GM20000 (cell line): ENCODE measurements at regions not wholly inside any gene's neighbourhood (a gene's known extent, or its start where the extent isn't known, plus 50 kb on each side); places are given as distances from the start of the nearest gene placed in this dataset.

Experiments
- DNase-seq: peaks from one replicate; pipeline ENCODE4 v3.0.0; 2012; ENCODE audit warnings: low spot score
- TF ChIP-seq, protein P1 (sequence below): IDR thresholded peaks from 2 replicates; pipeline ENCODE4 v1.5.1; 2012; ENCODE audit warnings: mild to moderate bottlenecking, control low read depth; ENCODE audit errors: extremely low read depth, missing control alignments

DNA sequence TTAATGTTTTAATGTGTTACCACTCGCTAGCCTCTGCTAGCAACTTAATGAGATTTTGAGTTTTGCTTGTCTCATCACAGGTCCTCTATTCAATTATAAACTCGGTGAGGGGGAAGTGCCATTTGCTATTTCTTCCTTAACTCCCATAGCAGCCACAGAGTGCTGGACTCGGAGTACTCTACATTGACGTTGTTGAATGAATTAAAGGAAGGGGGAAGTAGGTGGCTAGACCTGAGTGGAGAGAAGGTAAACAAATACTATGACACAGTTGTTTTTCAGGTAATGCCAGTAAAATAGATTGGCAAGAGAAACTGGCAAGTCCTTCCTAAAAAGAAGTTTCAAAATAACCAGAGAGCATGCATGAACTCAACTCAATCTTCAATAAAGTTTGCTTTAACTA, 339.3 kb downstream of the HRH4 start:
- TF ChIP-seq, protein P1, sequence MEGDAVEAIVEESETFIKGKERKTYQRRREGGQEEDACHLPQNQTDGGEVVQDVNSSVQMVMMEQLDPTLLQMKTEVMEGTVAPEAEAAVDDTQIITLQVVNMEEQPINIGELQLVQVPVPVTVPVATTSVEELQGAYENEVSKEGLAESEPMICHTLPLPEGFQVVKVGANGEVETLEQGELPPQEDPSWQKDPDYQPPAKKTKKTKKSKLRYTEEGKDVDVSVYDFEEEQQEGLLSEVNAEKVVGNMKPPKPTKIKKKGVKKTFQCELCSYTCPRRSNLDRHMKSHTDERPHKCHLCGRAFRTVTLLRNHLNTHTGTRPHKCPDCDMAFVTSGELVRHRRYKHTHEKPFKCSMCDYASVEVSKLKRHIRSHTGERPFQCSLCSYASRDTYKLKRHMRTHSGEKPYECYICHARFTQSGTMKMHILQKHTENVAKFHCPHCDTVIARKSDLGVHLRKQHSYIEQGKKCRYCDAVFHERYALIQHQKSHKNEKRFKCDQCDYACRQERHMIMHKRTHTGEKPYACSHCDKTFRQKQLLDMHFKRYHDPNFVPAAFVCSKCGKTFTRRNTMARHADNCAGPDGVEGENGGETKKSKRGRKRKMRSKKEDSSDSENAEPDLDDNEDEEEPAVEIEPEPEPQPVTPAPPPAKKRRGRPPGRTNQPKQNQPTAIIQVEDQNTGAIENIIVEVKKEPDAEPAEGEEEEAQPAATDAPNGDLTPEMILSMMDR: no peak
- DNase-seq: no peak

DNA sequence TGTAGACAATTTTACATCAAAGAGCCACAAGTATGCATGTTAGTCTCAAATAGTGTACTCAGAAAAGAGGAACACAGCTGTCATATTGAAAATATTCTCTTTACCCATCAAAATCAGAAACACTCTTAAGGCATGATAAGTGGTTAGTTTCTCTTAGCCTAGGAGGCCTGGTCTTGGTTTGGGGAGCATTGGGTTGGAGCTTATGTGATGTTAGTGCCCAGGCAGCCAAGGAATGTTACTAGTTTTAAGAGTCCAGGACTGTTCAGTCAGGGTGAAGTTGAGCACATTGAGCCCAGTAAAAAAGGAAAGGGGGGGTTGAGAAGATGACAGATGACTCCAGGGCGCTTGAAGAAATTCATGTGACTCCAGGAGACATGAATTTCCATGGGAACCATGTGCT, 340.6 kb downstream of the HRH4 start:
- TF ChIP-seq, protein P1: no peak
- DNase-seq: no peak

DNA sequence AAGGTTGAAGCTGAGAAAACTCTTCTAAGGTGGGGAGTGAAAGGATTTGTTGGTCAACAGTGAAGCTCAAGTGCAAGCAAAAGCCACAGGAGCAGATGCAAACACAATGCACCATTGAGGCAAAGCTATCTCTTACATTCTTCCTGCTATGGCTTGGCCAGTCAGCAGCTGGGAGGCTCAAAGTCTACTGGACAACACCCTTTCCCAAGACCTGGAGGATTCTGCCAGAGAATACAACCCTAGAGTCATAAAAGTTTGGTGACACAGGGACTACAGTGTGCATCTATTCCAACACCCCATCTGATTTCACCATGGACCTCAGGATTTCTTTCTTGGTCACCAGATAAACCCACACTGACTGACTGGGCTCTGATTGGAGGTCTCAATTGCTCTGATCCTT, 342.0 kb downstream of the HRH4 start:
- DNase-seq: no peak
- TF ChIP-seq, protein P1: no peak

GRCh38 chr18:24805156-24805555, 344.7 kb downstream of the HRH4 start:
- no peak for DNase-seq
- TF ChIP-seq, protein P1: no peak

DNA sequence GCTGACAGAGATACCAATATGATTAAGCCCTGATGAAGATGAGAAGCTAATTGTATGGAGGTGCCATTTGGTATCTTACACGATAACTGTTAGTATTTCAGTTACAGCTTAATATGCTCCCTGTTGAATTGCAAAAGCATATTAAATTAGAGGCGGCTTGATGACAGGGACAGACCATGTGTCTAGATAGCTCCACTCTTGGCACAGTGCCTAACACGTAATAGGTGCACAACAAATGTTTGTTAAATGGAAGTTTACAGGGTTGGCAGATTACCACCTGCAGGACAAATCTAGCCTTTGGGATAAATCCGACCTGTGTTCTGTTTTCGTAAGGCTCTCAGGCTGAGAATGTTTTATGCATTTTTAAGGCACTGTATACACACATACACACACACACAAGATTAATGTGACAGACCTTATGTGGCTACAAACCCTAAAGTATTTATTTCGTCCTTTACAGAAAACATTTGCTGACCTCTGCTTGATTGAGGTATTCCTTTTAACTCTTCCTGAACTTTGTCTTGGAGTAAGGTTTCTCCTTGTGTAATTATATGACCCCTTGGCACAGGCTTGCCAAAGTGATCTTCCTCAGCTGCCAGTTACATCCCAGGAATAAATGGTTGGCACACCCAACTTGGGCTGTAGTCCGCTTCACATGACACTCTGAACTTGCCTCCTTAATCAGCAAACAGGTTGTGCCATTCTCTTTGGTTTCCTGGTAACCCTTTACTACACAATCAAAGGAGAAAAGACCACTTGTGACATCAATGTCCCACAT, 348.9 kb downstream of the HRH4 start:
- TF ChIP-seq, protein P1: no peak

DNA sequence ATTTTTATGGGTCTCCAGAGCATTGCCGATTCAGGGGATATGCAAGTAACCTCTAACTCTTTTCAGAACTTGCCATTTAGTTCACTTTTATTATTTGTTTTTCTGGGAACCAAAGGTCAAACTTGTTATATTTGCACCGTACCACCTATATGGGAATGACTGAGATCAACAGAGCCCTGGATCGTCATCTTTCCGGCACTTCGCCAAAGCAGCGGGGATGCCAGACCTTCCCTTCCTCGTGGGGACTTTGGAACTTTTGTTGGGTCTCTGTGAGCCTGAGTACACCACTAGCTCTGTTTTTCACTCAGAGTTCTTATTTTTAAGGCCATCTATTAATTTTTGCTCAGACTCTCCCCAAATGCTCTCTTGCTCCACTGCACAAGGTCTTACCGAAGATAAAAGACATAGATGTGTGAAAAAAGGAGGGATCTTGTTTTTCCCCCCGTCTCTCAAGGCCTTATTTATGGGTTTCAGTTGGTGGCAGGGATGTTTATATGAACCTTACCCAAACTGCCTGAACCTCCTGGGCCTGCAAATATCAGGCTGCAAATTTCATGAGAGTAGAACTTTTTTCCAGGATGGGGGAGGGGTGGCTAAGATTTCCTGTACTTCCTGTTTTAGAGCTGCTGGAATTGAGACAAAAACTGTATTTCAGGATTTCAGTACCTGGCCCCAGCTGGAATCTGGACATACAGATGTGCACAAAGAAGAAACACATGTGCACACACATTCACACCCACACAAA, 350.3 kb downstream of the HRH4 start:
- no peak for DNase-seq
- TF ChIP-seq, protein P1: no peak

More for the DNA sequence above, 348.9 kb downstream of the HRH4 start:
- DNase-seq: no peak

DNA sequence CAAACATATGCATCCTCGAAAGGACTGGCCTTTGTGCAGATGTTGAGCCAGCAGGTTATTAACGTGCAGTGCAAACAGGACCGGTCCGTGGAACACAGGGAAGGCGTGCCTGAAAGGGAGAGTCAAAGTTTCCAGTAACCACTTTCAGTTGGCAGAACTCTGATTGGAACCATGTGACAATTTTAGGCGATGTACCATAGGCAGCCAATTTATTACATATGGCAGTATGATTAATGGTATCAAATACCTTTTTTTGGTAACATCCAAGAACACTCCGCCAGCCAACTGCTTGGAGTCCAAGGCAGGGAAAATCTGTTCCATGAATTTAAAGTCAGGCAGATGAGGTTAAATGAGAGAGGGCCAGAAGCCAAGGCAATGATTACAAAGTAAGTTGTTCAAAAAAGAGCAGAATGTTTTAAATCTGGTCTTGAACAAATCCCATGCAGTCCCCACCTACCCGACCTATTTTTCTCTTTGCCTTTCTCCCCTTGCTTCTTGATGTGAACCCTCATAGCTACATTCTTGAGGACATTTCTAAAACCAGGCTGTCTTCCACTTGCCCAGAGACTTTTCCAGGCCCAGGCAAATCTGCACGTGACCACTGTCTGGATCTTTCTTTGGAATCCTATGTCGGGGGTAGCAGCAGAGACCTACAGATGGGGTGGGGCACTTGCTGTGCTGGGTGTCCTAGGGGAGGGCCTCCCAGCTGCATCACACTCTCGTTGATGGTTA, 351.7 kb downstream of the HRH4 start:
- no peak for DNase-seq
- TF ChIP-seq, protein P1: no peak
